NCI-H446 (cell line): ENCODE measurements at regions not wholly inside any gene's neighbourhood (a gene's known extent, or its start where the extent isn't known, plus 50 kb on each side); places are given as distances from the start of the nearest gene placed in this dataset.

Source experiments
- DNase-seq, 2 experiments: peaks; one replicate each; lab custom pipeline; 2025; lab: John Stamatoyannopoulos, UW

GRCh38 chr3:46146548-46146947 is 61.6 kb downstream of the CCR1 start:
- no peak for DNase-seq

GRCh38 chr3:46146021-46146420 is 62.1 kb downstream of the CCR1 start:
- no peak for DNase-seq

- no peak for DNase-seq
These were observed 63.0 kb downstream of the CCR1 start for GRCh38 chr3:46145147-46145546.

GRCh38 chr3:46143951-46144473 is 64.1 kb downstream of the CCR1 start:
- DNase-seq: no peak

- DNase-seq: no peak
These were observed 66.3 kb downstream of the CCR1 start for GRCh38 chr3:46141813-46142212.

- no peak for DNase-seq
These were observed 69.5 kb downstream of the CCR1 start for GRCh38 chr3:46138581-46138980.

GRCh38 chr3:46135475-46135874 is 72.6 kb downstream of the CCR1 start:
- DNase-seq: no peak

GRCh38 chr3:46133285-46133684 is 74.8 kb downstream of the CCR1 start:
- no peak for DNase-seq

GRCh38 chr3:46132565-46132964 is 75.5 kb downstream of the CCR1 start:
- no peak for DNase-seq

GRCh38 chr3:46131884-46132450 is 76.1 kb downstream of the CCR1 start:
- no peak for DNase-seq

- DNase-seq: no peak
These were observed 77.3 kb downstream of the CCR1 start for GRCh38 chr3:46130631-46131310.

GRCh38 chr3:46129588-46130272 is 78.4 kb downstream of the CCR1 start:
- no peak for DNase-seq

- no peak for DNase-seq
These were observed 80.6 kb downstream of the CCR1 start for GRCh38 chr3:46127503-46127902.

- no peak for DNase-seq
These were observed 83.6 kb downstream of the CCR1 start for GRCh38 chr3:46124216-46125177.

GRCh38 chr3:46123646-46124045 is 84.5 kb downstream of the CCR1 start:
- no peak for DNase-seq

- DNase-seq: no peak
These were observed 86.0 kb downstream of the CCR1 start for GRCh38 chr3:46122091-46122490.

GRCh38 chr3:46120983-46121382 is 87.1 kb downstream of the CCR1 start:
- no peak for DNase-seq

GRCh38 chr3:46119709-46120498 is 88.2 kb downstream of the CCR1 start:
- DNase-seq: no peak

GRCh38 chr3:46119253-46119652 is 88.9 kb downstream of the CCR1 start:
- no peak for DNase-seq

GRCh38 chr3:46116996-46117395 is 89.7 kb upstream of the XCR1 start:
- DNase-seq: no peak

- no peak for DNase-seq
These were observed 87.2 kb upstream of the XCR1 start for GRCh38 chr3:46114323-46114988.
